HCT116 (cell line): ENCODE measurements at regions not wholly inside any gene's neighbourhood (a gene's known extent, or its start where the extent isn't known, plus 50 kb on each side); places are given as distances from the start of the nearest gene placed in this dataset.

ENCODE experiments used
- ATAC-seq: fragments of 200-7000 bp; cut with Tn5 transposase; 2 replicates; pipeline ENCODE4 v1.9.1; 2020; ENCODE audit warnings: mild to moderate bottlenecking, moderate library complexity
- BruUV-seq: library from RNA; stranded (reverse); fragments of 400-500 nt; replicated peaks from 2 replicates; lab custom pipeline; 2021; lab: Mats Ljungman, UMichigan
- CTCF ChIA-PET: fragments of 300-600 bp; sonication (Branson Sonifier 250); formaldehyde crosslinking; loops from one replicate; lab custom pipeline; 2021; ENCODE audit warnings: antibody characterized with exemption; lab: Charles Lee
- POLR2A ChIA-PET: fragments of 300-600, 350-600 bp; sonication (Branson Sonifier 250); formaldehyde crosslinking; loops from one replicate; lab custom pipeline; 2021; ENCODE audit warnings: antibody characterized with exemption; lab: Charles Lee
- RAD21 ChIA-PET, 2 experiments: fragments of 300-600 bp; sonication (Branson Sonifier 250); formaldehyde crosslinking; loops; one replicate each; lab custom pipeline; 2023; ENCODE audit warnings: low total read pairs in 2 of 2; ENCODE audit not compliant: uncharacterized antibody in 2 of 2, unreplicated experiment in 2 of 2, low non-redundant PET in 1 of 2; lab: Charles Lee
- DNase-seq: peaks from one replicate; pipeline ENCODE4 v3.0.0-alpha.2; 2010; ENCODE audit warnings: low read depth, low spot score
- H2AFZ ChIP-seq: fragments of 200-600 bp; shearing (Covaris generic), sonication (generic); 2 replicates; pipeline ENCODE4 v1.6.1; 2017; ENCODE audit warnings: low read depth, mixed run types, mixed read lengths, antibody characterized with exemption, low read length; ENCODE audit not compliant: poor library complexity, severe bottlenecking
- H3K27ac ChIP-seq: 2 replicates; pipeline ENCODE4 v1.5.1; 2012; ENCODE audit warnings: low read depth, low read length
- H3K27me3 ChIP-seq: fragments of 200-600 bp; sonication (generic); 2 replicates; pipeline ENCODE4 v1.6.1; 2016; ENCODE audit warnings: mixed run types, low read length, mixed read lengths; ENCODE audit not compliant: insufficient read depth
- H3K36me3 ChIP-seq, 2 experiments: fragments of 200-500 bp in 1 of 2; fragments of 200-600 bp in 1 of 2; sonication (Bioruptor generic) in 1 of 2; sonication (generic) in 1 of 2; 2 replicates each; pipeline versions ENCODE4 v1.5.1 to v1.6.1; 2014 to 2016; ENCODE audit warnings: low read length in 2 of 2, inconsistent platforms in 1 of 2, mixed read lengths in 1 of 2, mixed run types in 1 of 2; ENCODE audit not compliant: insufficient read depth in 2 of 2, control insufficient read depth in 1 of 2
- H3K4me1 ChIP-seq, 2 experiments: fragments of 200-600 bp in 1 of 2; sonication (generic) in 1 of 2; 2 replicates each; pipeline versions ENCODE4 v1.5.1 to v1.6.1; 2012 to 2017; ENCODE audit warnings: low read length in 2 of 2, inconsistent platforms in 1 of 2, mild to moderate bottlenecking in 1 of 2, mixed read lengths in 1 of 2, mixed run types in 1 of 2, moderate library complexity in 1 of 2; ENCODE audit not compliant: insufficient read depth in 2 of 2, control insufficient read depth in 1 of 2
- H3K4me2 ChIP-seq: fragments of 200-600 bp; sonication (generic); 2 replicates; pipeline ENCODE4 v1.6.1; 2017; ENCODE audit warnings: mixed run types, low read length, mixed read lengths
- H3K4me3 ChIP-seq, 2 experiments: fragments of 200-600 bp in 1 of 2; sonication (generic) in 1 of 2; replicated peaks in 1 of 2; 2 replicates each; pipeline ENCODE4 v1.5.1; 2011 to 2016; ENCODE audit warnings: low read length in 2 of 2, control low read depth in 1 of 2, low read depth in 1 of 2, mild to moderate bottlenecking in 1 of 2, mixed read lengths in 1 of 2, mixed run types in 1 of 2
- H3K79me2 ChIP-seq: fragments of 200-600 bp; sonication (generic); 2 replicates; pipeline ENCODE4 v1.6.1; 2017; ENCODE audit warnings: mild to moderate bottlenecking, mixed run types, low read length, moderate library complexity, mixed read lengths; ENCODE audit not compliant: insufficient read depth
- H3K9ac ChIP-seq: fragments of 200-600 bp; sonication (generic); 2 replicates; pipeline ENCODE4 v1.6.1; 2016; ENCODE audit warnings: low read length, mixed read lengths
- H3K9me2 ChIP-seq: fragments of 200-600 bp; sonication (generic), shearing (Covaris generic); 2 replicates; pipeline ENCODE4 v1.6.1; 2017; ENCODE audit warnings: mixed run types, mild to moderate bottlenecking, moderate library complexity; ENCODE audit not compliant: insufficient read depth
- H3K9me3 ChIP-seq, 2 experiments: fragments of 200-500 bp in 1 of 2; fragments of 200-600 bp in 1 of 2; sonication (Bioruptor generic) in 1 of 2; sonication (generic) in 1 of 2; 2 replicates each; pipeline ENCODE4 v1.6.1; 2014 to 2017; ENCODE audit warnings: low read length in 2 of 2, mixed read lengths in 2 of 2, inconsistent platforms in 1 of 2, low read depth in 1 of 2, mild to moderate bottlenecking in 1 of 2, mixed run types in 1 of 2, moderate library complexity in 1 of 2; ENCODE audit not compliant: control insufficient read depth in 1 of 2, insufficient read depth in 1 of 2
- H4K20me1 ChIP-seq: fragments of 200-600 bp; sonication (generic), shearing (Covaris generic); 2 replicates; pipeline ENCODE4 v1.6.1; 2017; ENCODE audit warnings: mixed run types, mild to moderate bottlenecking, moderate library complexity; ENCODE audit not compliant: insufficient read depth
- EGR1 ChIP-seq: IDR thresholded peaks from 2 replicates; pipeline ENCODE4 v1.6.1; 2012; ENCODE audit warnings: low read depth
- ELF1 ChIP-seq: IDR thresholded peaks from 2 replicates; pipeline ENCODE4 v1.6.1; 2012; ENCODE audit warnings: low read depth, borderline replicate concordance
- EZH2 ChIP-seq: fragments of 200-600 bp; sonication (generic); IDR thresholded peaks from 2 replicates; pipeline ENCODE4 v1.6.1; 2017; ENCODE audit warnings: antibody characterized with exemption, mixed run types
- FOSL1 ChIP-seq: IDR thresholded peaks from 2 replicates; pipeline ENCODE4 v1.6.1; 2012; ENCODE audit warnings: low read depth
- SIN3A ChIP-seq: IDR thresholded peaks from 2 replicates; pipeline ENCODE4 v1.6.1; 2012; ENCODE audit warnings: low read depth
- SP1 ChIP-seq: IDR thresholded peaks from 2 replicates; pipeline ENCODE4 v1.6.1; 2012; ENCODE audit warnings: low read depth
- TCF7L2 ChIP-seq: IDR thresholded peaks from 2 replicates; pipeline ENCODE4 v1.7.0; 2011; ENCODE audit warnings: borderline replicate concordance, inconsistent platforms; ENCODE audit not compliant: insufficient read depth, insufficient read length; ENCODE audit errors: extremely low read depth
- YY1 ChIP-seq: IDR thresholded peaks from 2 replicates; pipeline ENCODE4 v1.6.1; 2011; ENCODE audit warnings: low read length, low read depth, moderate library complexity, mild to moderate bottlenecking; ENCODE audit not compliant: insufficient replicate concordance; ENCODE audit errors: extremely low read depth
- intact Hi-C: fragments of 100-400 bp; cut with micrococcal nuclease; formaldehyde crosslinking; loops from 2 replicates; pipeline ENCODE4 v1.10.0; 2022
- TF ChIP-seq, protein P1 (sequence below), 3 experiments: fragments of 200-600 bp in 1 of 3; sonication (generic) in 1 of 3; IDR thresholded peaks in 2 of 3; conservative IDR thresholded peaks in 1 of 3; 2 replicates each; pipeline ENCODE4 v1.5.1; 2012 to 2017; ENCODE audit warnings: low read depth in 2 of 3, low read length in 2 of 3, antibody characterized with exemption in 1 of 3, borderline replicate concordance in 1 of 3, control low read depth in 1 of 3, mild to moderate bottlenecking in 1 of 3, mixed read lengths in 1 of 3, mixed run types in 1 of 3, moderate library complexity in 1 of 3; ENCODE audit not compliant: insufficient read depth in 1 of 3
- TF ChIP-seq, protein P2 (sequence below): IDR thresholded peaks from 2 replicates; pipeline ENCODE4 v1.6.1; 2012
- TF ChIP-seq, protein P3 (sequence below): IDR thresholded peaks from 2 replicates; pipeline ENCODE4 v1.6.1; 2011; ENCODE audit warnings: mild to moderate bottlenecking, low read length, moderate library complexity; ENCODE audit not compliant: insufficient replicate concordance; ENCODE audit errors: extremely low read depth

DNA sequence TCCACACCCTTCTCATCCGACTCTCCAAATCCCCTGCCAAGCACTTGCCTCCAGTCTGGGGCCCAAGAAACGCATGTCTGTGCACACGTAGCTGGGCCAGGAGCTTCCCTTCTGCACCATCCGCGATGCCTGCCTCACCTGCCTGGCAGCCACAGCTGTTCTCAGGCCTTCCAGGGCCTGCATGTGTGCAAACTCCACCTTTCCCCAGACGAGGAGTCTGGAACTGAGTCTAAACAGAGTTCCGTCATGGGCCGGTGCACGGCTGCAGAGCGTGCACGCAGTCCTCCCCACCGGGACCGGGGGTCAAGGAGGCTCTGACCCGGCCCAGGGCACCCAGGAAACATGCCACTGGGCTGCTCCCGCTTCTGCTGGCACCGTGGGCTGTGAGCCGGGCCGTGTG, 66.8 kb upstream of the SALL3 start:
- no peak overlapping the region for H3K4me2 ChIP-seq
- H3K9me2 ChIP-seq = no peaks in the 10 kb centered on the region
- H3K27ac ChIP-seq = no peak overlapping the region
- H4K20me1 ChIP-seq = no peaks in the 10 kb centered on the region
- H3K9ac ChIP-seq = no peak overlapping the region
- ChIA-PET RAD21 (no interaction called here), CTCF (no interaction called here), POLR2A (no interaction called here)
- 0 out of 2 replicates have a peak, but pooled peaks cover 3% of the 10 kb centered on the region for H3K27me3 ChIP-seq
- H2AFZ ChIP-seq = no peak overlapping the region
- DNase-seq = no peak
- no peaks in the 10 kb centered on the region for H3K9me3 ChIP-seq
- no peak overlapping the region for H3K4me3 ChIP-seq
- intact Hi-C loops = no loop called here
- TF ChIP-seq, protein P1, sequence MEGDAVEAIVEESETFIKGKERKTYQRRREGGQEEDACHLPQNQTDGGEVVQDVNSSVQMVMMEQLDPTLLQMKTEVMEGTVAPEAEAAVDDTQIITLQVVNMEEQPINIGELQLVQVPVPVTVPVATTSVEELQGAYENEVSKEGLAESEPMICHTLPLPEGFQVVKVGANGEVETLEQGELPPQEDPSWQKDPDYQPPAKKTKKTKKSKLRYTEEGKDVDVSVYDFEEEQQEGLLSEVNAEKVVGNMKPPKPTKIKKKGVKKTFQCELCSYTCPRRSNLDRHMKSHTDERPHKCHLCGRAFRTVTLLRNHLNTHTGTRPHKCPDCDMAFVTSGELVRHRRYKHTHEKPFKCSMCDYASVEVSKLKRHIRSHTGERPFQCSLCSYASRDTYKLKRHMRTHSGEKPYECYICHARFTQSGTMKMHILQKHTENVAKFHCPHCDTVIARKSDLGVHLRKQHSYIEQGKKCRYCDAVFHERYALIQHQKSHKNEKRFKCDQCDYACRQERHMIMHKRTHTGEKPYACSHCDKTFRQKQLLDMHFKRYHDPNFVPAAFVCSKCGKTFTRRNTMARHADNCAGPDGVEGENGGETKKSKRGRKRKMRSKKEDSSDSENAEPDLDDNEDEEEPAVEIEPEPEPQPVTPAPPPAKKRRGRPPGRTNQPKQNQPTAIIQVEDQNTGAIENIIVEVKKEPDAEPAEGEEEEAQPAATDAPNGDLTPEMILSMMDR (IDR thresholded peaks at IDR 0.05 in 2 of 3, conservative IDR thresholded peaks at IDR 0.05 in 1 of 3; ENCODE audit: borderline replicate concordance in 1 of 3, insufficient read depth in 1 of 3, low read depth in 2 of 3, low read length in 2 of 3) = no peak
- TF ChIP-seq TCF7L2 (no peak), SIN3A (no peak), EGR1 (no peak)
- TF ChIP-seq, all 23 proteins: peak for 0
- BruUV-seq = no TSS peak
- Histone ChIP-seq H3K4me1 (no peaks in the 10 kb centered on the region), H3K36me3 (no peaks in the 10 kb centered on the region), H3K79me2 (no peaks in the 10 kb centered on the region)
- no peak for ATAC-seq

DNA sequence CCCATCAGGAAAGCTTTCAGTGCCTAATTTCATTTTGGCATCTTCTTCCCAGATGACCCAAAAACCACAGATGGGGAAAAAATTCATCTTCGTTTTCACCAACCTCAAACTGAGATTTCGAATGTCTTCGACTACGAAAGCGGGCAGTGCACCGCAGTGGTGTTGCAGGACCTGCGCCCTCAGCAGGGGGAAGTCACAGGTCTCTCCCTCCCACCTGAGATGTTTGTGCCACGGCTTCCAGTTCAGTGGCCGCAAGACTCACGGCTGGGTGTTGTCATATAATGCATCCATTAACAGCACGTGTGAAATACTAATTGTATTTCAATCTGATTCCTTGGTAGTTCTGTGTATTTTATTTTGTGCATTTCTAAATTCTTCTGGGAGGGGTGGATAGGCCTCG, 66.2 kb upstream of the SALL3 start:
- H3K4me3 ChIP-seq = no peak overlapping the region
- intact Hi-C loops = no loop called here
- no peaks in the 10 kb centered on the region for H4K20me1 ChIP-seq
- no peak overlapping the region for H2AFZ ChIP-seq
- H3K27ac ChIP-seq = no peak overlapping the region
- no peaks in the 10 kb centered on the region for H3K36me3 ChIP-seq
- H3K9ac ChIP-seq = no peak overlapping the region
- no peaks in the 10 kb centered on the region for H3K4me1 ChIP-seq
- H3K27me3 ChIP-seq = 0 out of 2 replicates have a peak, but pooled peaks cover 3% of the 10 kb centered on the region
- no TSS peak for BruUV-seq
- ATAC-seq = no peak
- TF ChIP-seq YY1 (no peak), ELF1 (no peak), SP1 (no peak), FOSL1 (no peak), SIN3A (no peak), EZH2 (no peak)
- TF ChIP-seq, protein P2, sequence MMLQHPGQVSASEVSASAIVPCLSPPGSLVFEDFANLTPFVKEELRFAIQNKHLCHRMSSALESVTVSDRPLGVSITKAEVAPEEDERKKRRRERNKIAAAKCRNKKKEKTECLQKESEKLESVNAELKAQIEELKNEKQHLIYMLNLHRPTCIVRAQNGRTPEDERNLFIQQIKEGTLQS = no peak
- TF ChIP-seq, protein P3, sequence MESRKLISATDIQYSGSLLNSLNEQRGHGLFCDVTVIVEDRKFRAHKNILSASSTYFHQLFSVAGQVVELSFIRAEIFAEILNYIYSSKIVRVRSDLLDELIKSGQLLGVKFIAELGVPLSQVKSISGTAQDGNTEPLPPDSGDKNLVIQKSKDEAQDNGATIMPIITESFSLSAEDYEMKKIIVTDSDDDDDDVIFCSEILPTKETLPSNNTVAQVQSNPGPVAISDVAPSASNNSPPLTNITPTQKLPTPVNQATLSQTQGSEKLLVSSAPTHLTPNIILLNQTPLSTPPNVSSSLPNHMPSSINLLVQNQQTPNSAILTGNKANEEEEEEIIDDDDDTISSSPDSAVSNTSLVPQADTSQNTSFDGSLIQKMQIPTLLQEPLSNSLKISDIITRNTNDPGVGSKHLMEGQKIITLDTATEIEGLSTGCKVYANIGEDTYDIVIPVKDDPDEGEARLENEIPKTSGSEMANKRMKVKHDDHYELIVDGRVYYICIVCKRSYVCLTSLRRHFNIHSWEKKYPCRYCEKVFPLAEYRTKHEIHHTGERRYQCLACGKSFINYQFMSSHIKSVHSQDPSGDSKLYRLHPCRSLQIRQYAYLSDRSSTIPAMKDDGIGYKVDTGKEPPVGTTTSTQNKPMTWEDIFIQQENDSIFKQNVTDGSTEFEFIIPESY = no peak
- TF ChIP-seq, protein P1 (IDR thresholded peaks at IDR 0.05 in 2 of 3, conservative IDR thresholded peaks at IDR 0.05 in 1 of 3; ENCODE audit: borderline replicate concordance in 1 of 3, insufficient read depth in 1 of 3, low read depth in 2 of 3, low read length in 2 of 3) = no peak
- no peak for DNase-seq
- POLR2A ChIA-PET = no interaction called here
- H3K4me2 ChIP-seq = no peak overlapping the region
- H3K79me2 ChIP-seq = no peaks in the 10 kb centered on the region
- H3K9me3 ChIP-seq = no peaks in the 10 kb centered on the region
- CTCF ChIA-PET = no interaction called here
- no peaks in the 10 kb centered on the region for H3K9me2 ChIP-seq
- RAD21 ChIA-PET = no interaction called here
